HG02798 (cell line): ENCODE measurements at regions not wholly inside any gene's neighbourhood (a gene's known extent, or its start where the extent isn't known, plus 50 kb on each side); places are given as distances from the start of the nearest gene placed in this dataset.
A peak's percentile ranks its signal among the peaks of the same experiment; 100 is the strongest.
"Not testable (repeated sequence)": the region's sequence is repeated elsewhere in the genome, so short reads cannot be mapped to it uniquely, and the experiment has no call there.

Experiments
- ATAC-seq: cut with Tn5 transposase; IDR thresholded peaks from one replicate; pipeline ENCODE4 v1.9.1; 2021; ENCODE audit warnings: mild to moderate bottlenecking; ENCODE audit not compliant: unreplicated experiment, poor library complexity

DNA sequence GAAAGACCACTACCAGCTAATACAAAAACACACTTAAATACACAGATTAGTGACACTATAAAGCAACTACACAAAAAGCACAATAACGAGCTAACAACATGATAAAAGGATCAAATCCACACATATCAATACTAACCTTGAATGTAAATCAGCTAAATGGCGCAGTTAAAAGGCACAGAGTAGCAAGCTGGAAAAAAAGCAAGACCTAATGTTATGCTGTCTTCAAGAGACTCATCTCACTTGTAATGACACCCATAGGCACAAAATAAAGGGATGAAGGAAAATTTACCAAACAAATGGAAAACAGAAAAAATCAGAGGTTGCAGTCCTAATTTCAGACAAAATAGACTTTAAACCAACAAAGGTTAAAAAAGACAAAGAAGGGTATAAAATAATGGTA, 86.3 kb downstream of the NUS1 start:
- ATAC-seq: no peak

DNA sequence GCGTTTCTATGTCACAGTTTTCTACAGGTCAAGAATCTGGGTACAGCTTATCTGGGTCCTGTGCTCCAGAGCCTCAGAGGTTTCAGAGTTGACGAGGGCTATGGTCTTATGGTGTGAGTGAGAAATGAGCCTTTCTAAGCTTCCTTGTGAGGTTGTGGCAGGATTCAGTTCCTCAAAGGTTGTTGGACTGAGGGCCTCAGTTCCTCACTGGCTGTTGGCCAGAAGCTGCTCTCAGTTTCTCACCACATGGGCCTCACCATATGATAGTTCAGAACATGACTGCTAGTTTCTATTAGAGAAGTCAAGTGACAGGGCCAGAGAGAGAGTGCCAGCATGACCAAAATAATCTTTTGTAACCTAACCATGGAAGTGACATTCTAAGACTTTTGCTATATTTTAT, 96.1 kb downstream of the NUS1 start:
- ATAC-seq: peak; percentile 97

DNA sequence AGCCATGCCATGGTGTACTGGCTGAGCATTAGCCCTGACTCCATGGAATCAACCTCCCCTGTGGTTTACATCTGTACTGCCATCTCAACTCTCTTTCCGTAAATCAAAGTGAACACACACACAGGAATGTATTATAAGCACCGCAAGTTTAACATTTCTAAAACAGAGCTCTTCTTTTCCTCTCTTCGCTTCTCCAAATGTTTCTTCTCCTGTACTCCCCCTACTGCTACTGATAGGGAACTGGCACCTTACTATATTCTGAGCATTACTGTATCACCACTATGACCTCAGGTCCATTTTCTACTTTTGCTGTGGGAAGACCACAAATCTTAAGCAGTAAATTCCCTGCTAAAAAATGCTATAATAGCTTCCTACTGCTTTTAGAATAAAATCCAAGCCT, 101.2 kb downstream of the NUS1 start:
- ATAC-seq: peak; percentile 54

- ATAC-seq: no peak
Measured at GRCh38 chr6:117781550-117781949, 106.3 kb downstream of the NUS1 start.

GRCh38 chr6:117783279-117783678, 108.0 kb downstream of the NUS1 start:
- no peak for ATAC-seq

GRCh38 chr6:117791012-117791411, 115.7 kb downstream of the NUS1 start:
- ATAC-seq: no peak

DNA sequence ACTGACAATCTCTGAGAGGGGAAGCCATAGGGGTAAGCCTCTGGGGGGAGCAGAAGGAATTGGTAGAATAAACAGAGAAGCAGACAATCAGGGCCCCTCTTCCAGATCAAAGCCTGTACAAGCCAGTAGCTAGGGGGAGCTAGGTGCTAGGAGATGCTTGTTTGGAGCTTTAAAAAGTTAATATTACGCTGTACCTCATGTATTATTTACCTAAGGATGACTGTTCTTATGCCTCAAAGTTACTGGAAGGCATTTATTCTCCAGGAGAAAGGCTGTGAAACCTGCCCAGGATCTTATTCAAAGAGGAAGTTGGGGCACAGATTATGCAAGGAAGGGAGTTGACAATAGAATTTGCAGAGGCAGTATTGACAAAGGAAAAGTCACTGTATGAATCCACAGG, 111.8 kb upstream of the SLC35F1 start:
- no peak for ATAC-seq

DNA sequence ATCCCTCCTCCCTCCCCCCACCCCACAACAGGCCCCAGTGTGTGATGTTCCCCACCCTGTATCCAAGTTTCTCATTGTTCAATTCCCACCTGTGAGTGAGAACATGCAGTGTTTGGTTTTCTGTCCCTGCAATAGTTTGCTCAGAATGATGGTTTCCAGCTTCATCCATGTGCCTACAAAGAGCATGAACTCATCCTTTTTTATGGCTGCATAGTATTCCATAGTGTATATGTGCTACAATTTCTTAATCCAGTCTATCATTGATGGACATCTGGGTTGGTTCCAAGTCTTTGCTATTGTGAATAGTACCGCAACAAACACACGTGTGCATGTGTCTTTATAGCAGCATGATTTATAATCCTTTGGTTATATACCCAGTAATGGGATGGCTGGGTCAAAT, 108.2 kb upstream of the SLC35F1 start:
- ATAC-seq: not testable (repeated sequence)

DNA sequence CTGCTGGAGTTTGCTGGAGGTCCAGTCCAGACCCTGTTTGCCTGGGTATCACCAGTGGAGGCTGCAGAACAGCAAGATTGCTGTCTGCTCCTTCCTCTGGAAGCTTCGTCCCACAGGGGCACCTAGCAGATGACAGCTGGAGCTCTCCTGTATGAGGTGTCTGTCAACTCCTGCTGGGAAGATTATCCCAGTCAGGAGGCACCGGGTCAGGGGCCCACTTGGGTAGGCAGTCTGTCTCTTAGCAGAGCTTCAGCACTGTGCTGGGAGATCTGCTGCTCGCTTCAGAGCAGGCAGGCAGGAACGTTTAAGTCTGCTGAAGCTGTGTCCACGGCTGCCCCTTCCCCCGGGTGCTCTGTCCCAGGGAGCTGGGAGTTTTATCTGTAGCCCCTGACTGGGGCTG, 96.8 kb upstream of the SLC35F1 start:
- ATAC-seq: no peak

DNA sequence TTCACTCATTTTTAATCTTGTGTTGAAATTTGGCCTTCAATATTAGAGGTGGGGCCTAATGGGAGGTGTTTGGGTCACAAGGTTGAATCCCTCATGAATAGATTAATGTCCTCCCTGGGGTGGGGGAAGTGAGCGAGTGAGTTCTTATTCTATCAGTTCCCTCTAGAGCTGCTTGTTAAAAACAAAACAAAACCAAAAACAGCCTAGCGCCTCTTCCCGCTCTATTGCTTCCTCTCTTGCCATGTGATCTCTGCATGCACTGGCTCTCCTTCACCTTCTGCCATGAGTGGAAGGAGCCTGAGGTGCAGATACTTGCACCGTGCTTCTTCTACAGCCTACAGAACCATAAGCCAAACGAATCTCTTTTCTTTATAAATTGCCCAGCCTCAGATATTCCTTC, 89.6 kb upstream of the SLC35F1 start:
- no peak for ATAC-seq

- no peak for ATAC-seq
Measured at GRCh38 chr6:117817992-117818391, 89.1 kb upstream of the SLC35F1 start.

GRCh38 chr6:117818449-117818848, 88.6 kb upstream of the SLC35F1 start:
- no peak for ATAC-seq

DNA sequence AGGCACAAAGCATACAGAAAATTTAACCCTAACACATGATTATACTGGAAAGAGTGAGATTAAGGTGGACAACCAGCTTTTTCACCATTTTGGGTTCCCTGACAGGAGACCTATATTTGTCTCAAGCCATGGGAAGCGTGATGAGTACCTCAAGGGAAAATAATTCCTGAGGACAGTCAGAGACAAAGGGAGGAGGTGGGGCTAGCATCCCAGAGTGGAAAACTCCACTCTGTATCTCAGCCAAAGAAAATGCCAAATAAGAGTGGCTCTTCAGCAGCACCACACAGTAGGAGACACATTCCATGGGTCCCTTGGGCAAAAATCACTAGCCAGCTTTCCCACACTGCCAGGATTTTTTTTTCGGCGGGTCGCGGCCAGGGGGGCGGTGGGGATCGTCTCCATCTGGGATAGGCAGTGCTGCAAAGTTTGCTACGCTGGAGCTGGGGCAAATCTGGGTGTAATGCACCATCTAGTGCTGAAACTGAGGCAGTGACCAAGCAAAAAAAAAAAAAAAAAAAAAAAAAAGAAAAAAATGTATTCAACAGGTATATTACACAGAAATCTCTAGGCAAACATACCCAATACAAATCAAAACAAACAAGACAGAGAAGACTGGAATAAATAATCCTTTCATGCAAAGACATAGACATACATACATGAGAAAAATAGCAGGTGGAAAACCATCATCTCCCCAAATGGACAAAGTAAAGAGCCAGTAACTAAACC, 77.3 kb upstream of the SLC35F1 start:
- ATAC-seq: peak; percentile 71

- no peak for ATAC-seq
Measured at GRCh38 chr6:117837261-117837660, 69.8 kb upstream of the SLC35F1 start.

DNA sequence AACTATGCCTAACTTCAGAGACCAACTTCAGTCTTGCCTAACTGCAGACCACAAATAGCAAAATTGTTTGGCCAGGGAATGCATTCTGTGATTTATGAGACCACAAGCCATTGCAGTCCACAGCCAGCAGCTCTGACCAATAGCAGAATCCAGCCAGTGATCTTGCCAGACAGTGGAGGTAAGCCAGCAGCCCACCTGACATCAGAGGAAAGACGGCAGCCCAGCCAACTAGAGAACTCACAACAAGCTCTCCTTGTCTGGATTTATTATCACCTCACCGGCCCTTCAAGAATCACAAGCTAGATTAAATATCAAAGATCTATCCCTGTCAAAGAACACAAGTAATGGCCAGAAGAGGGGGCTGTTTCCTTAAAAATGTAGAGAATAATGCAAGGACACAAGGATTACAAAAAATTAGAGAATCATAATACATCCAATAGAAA, 66.5 kb upstream of the SLC35F1 start:
- no peak for ATAC-seq

DNA sequence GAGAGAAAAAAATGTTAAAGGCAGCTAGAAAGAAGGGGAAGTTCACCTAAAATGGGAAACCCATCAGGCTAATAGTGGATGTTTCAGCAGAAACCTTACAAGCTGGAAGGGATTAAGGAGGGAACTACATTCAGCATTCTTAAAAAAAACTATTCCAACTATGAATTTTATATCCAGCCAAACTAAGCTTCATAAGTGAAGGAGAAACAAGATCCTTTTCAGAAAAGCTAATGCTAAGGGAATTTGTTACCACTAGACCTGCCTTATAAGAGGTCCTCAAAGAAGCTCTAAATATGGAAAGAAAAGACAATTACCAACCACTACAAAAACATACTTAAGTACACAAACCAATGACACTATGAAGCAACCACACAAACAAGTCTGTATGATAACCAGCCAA, 59.2 kb upstream of the SLC35F1 start:
- no peak for ATAC-seq

- no peak for ATAC-seq
Measured at GRCh38 chr6:117849087-117849486, 58.0 kb upstream of the SLC35F1 start.
